IMR-90 (cell line): ENCODE measurements at regions not wholly inside any gene's neighbourhood (a gene's known extent, or its start where the extent isn't known, plus 50 kb on each side); places are given as distances from the start of the nearest gene placed in this dataset.
A peak's percentile ranks its signal among the peaks of the same experiment; 100 is the strongest.

Source experiments
- ATAC-seq: fragments of 200-7000 bp; cut with Tn5 transposase; 2 replicates; pipeline ENCODE4 v1.9.1; 2020; ENCODE audit warnings: low read depth, mild to moderate bottlenecking, moderate library complexity
- BruUV-seq: library from RNA; stranded (reverse); fragments of 400-500 nt; replicated peaks from 2 replicates; lab custom pipeline; 2021; lab: Mats Ljungman, UMichigan
- CTCF ChIA-PET: fragments of 300-600 bp; formaldehyde crosslinking; extraction: SDS; loops from one replicate; lab custom pipeline; 2021; ENCODE audit warnings: antibody characterized with exemption; lab: Yijun Ruan, JAX
- POLR2A ChIA-PET: fragments of 300-600 bp; sonication (Branson Sonifier 250); formaldehyde crosslinking; loops from one replicate; lab custom pipeline; 2022; ENCODE audit warnings: antibody characterized with exemption; ENCODE audit not compliant: unreplicated experiment; lab: Charles Lee
- DNase-seq: peaks from one replicate; pipeline ENCODE4 v3.0.0; 2013
- H2AFZ ChIP-seq: replicated peaks from 2 replicates; pipeline ENCODE3; 2013; ENCODE audit warnings: low read length, mild to moderate bottlenecking; ENCODE audit not compliant: poor library complexity
- H2AK5ac ChIP-seq: 2 replicates; pipeline ENCODE4 v1.6.1; 2013; ENCODE audit warnings: low read depth, low read length, inconsistent platforms
- H2AK9ac ChIP-seq: replicated peaks from 2 replicates; pipeline ENCODE3; 2013; ENCODE audit warnings: mild to moderate bottlenecking, low read depth, low read length, moderate library complexity; ENCODE audit not compliant: poor library complexity
- H2BK120ac ChIP-seq: 2 replicates; pipeline ENCODE4 v1.6.1; 2013; ENCODE audit warnings: low read depth, low read length, inconsistent platforms
- H2BK15ac ChIP-seq: 3 replicates; pipeline ENCODE4 v1.6.1; 2013; ENCODE audit warnings: low read depth, low read length, inconsistent platforms
- H2BK20ac ChIP-seq: 2 replicates; pipeline ENCODE4 v1.6.1; 2013; ENCODE audit warnings: low read depth, mild to moderate bottlenecking, inconsistent platforms, low read length, moderate library complexity
- H2BK5ac ChIP-seq: 2 replicates; pipeline ENCODE4 v1.6.1; 2013; ENCODE audit warnings: mild to moderate bottlenecking, low read depth, low read length, inconsistent platforms; ENCODE audit not compliant: poor library complexity, severe bottlenecking
- H3K14ac ChIP-seq: replicated peaks from 2 replicates; pipeline ENCODE4 v1.6.1; 2013; ENCODE audit warnings: low read depth, low read length, inconsistent platforms
- H3K18ac ChIP-seq: 2 replicates; pipeline ENCODE4 v1.6.1; 2013; ENCODE audit warnings: low read depth, low read length, control low read depth
- H3K23ac ChIP-seq: 2 replicates; pipeline ENCODE4 v1.6.1; 2013; ENCODE audit warnings: low read depth, low read length, inconsistent platforms
- H3K27ac ChIP-seq: 2 replicates; pipeline ENCODE4 v1.5.1; 2013; ENCODE audit warnings: mild to moderate bottlenecking, control low read depth, low read length; ENCODE audit not compliant: insufficient read depth
- H3K27me3 ChIP-seq: 2 replicates; pipeline ENCODE4 v1.6.1; 2013; ENCODE audit warnings: low read length; ENCODE audit not compliant: control insufficient read depth, insufficient read depth
- H3K36me3 ChIP-seq: 2 replicates; pipeline ENCODE4 v1.6.1; 2013; ENCODE audit warnings: low read length, mixed read lengths; ENCODE audit not compliant: control insufficient read depth, insufficient read depth
- H3K4ac ChIP-seq: 2 replicates; pipeline ENCODE4 v1.6.1; 2013; ENCODE audit warnings: low read depth, low read length, inconsistent platforms
- H3K4me1 ChIP-seq: 2 replicates; pipeline ENCODE4 v1.6.1; 2013; ENCODE audit warnings: low read length, mixed read lengths; ENCODE audit not compliant: control insufficient read depth, insufficient read depth
- H3K4me2 ChIP-seq: 2 replicates; pipeline ENCODE4 v1.6.1; 2013; ENCODE audit warnings: low read depth, mild to moderate bottlenecking, control low read depth, low read length, moderate library complexity
- H3K4me3 ChIP-seq: 2 replicates; pipeline ENCODE4 v1.5.1; 2013; ENCODE audit warnings: low read depth, mild to moderate bottlenecking, control low read depth, low read length, moderate library complexity; ENCODE audit not compliant: insufficient read depth
- H3K56ac ChIP-seq: 2 replicates; pipeline ENCODE4 v1.6.1; 2013; ENCODE audit warnings: low read length, inconsistent platforms; ENCODE audit not compliant: insufficient read depth; ENCODE audit errors: extremely low read depth
- H3K79me1 ChIP-seq, 2 experiments: 2 replicates each; pipeline ENCODE4 v1.6.1; 2013; ENCODE audit warnings: low read length in 2 of 2, inconsistent platforms in 1 of 2, low read depth in 1 of 2
- H3K9ac ChIP-seq: 2 replicates; pipeline ENCODE4 v1.6.1; 2013; ENCODE audit warnings: low read depth, low read length, control low read depth
- H3K9me1 ChIP-seq: 2 replicates; pipeline ENCODE4 v1.6.1; 2013; ENCODE audit warnings: low read length, inconsistent platforms; ENCODE audit not compliant: insufficient read depth
- H3K9me3 ChIP-seq: 2 replicates; pipeline ENCODE4 v1.6.1; 2013; ENCODE audit warnings: low read length; ENCODE audit not compliant: control insufficient read depth, insufficient read depth
- H4K20me1 ChIP-seq: 2 replicates; pipeline ENCODE4 v1.6.1; 2013; ENCODE audit warnings: low read length, inconsistent platforms; ENCODE audit not compliant: insufficient read depth
- H4K5ac ChIP-seq: 2 replicates; pipeline ENCODE4 v1.6.1; 2013; ENCODE audit warnings: mild to moderate bottlenecking, low read depth, low read length, control low read depth
- H4K8ac ChIP-seq, 2 experiments: 2 replicates each; pipeline ENCODE4 v1.6.1; 2013; ENCODE audit warnings: low read depth in 2 of 2, low read length in 2 of 2, control low read depth in 1 of 2, inconsistent platforms in 1 of 2
- H4K91ac ChIP-seq: 2 replicates; pipeline ENCODE4 v1.6.1; 2013; ENCODE audit warnings: low read depth, low read length, inconsistent platforms; ENCODE audit not compliant: insufficient read depth
- POLR2A ChIP-seq: IDR thresholded peaks from 2 replicates; pipeline ENCODE4 v1.6.1; 2012; ENCODE audit warnings: mild to moderate bottlenecking, low read depth, low read length
- WGBS, 2 experiments: methylation state at CpG; one replicate each; pipeline versions ENCODE4 v1.1.5 to v1.1.7; 2013; ENCODE audit warnings: missing lambda C conversion rate in 2 of 2; ENCODE audit not compliant: insufficient read length in 1 of 2; ENCODE audit errors: extremely low coverage in 2 of 2; 5-methylcytosine and 5-hydroxymethylcytosine counted together
- dilution Hi-C: fragments of 300-500 bp; cut with HindIII; formaldehyde crosslinking; loops from one replicate; pipeline ENCODE4 v1.14.3; 2018; ENCODE audit warnings: low sequenced_read_pairs; ENCODE audit not compliant: unreplicated experiment
- in situ Hi-C: fragments of 300-500 bp; cut with MboI; formaldehyde crosslinking; loops from 3 replicates; pipeline ENCODE4 v1.14.3; 2019; ENCODE audit warnings: low sequenced_read_pairs, inconsistent platforms, mixed read lengths
- intact Hi-C: fragments of 100-400 bp; cut with micrococcal nuclease; formaldehyde crosslinking; loops from 2 replicates; pipeline ENCODE4 v1.10.0; 2022
- TF ChIP-seq, protein P1 (sequence below): fragments of 150-350 bp; IDR thresholded peaks from 2 replicates; pipeline ENCODE4 v1.6.1; 2017; ENCODE audit warnings: mild to moderate bottlenecking, antibody characterized with exemption, low read length, low read depth

DNA sequence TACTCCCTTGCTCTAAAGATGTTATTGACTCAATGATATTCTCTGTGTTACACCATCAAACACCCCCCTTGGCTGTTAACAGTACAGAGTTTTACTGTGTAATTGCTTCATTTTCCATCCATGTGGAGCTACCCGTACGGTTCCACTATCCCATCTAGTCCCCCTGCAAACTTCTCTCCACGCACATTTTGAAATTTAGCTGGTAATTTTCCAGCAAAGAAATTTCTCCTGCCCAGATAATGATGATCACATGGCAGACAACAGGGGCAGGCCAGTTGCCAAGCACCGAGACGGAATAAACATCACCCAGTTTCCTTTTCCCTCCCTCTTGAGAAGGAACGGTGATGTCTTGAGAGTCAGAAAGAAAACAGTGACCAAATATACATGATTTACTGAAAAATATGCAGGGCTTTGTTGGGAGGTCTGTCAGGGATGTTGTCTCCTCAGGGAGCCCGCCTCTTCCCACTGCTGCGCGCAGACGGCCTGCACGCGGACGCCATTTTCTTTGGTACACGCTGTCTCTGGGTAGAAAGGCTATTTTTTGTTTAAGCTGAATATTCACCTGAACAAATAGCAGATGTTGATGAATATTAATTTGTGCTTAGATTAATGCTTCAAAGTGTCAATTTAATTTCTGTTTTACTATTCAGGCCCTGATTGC lies 109.9 kb downstream of the OLFM4 start:
- Histone ChIP-seq H3K9ac (no peak overlapping the region; the same call in 1 of the 2 replicates), H2BK20ac (peak overlapping the region; percentile 84; the same call in 1 of the 2 replicates), H2BK5ac (peak overlapping the region; percentile 86), H3K27ac (peak overlapping the region; percentile 61), H4K91ac (peak overlapping the region; percentile 68), H4K20me1 (no peaks in the 10 kb centered on the region), H3K4me1 (0 out of 2 replicates have a peak, but pooled peaks cover 4% of the 10 kb centered on the region), H3K36me3 (no peaks in the 10 kb centered on the region), H2BK15ac (no peak overlapping the region), H2BK120ac (peak overlapping the region; percentile 86), H3K23ac (peak overlapping the region; percentile 60; the same call in 1 of the 2 replicates), H3K27me3 (no peaks in the 10 kb centered on the region), H2AK5ac (no peak overlapping the region), H3K79me1 (no peaks in the 10 kb centered on the region), H3K56ac (peak overlapping the region; percentile 60), H2AK9ac (no peak overlapping the region), H3K9me3 (peaks cover 2% of the 10 kb centered on the region; the same call in 1 of the 2 replicates), H3K4me2 (peak overlapping the region; percentile 62; the same call in 1 of the 2 replicates), H3K9me1 (no peaks in the 10 kb centered on the region), H4K5ac (peak overlapping the region; percentile 39; the same call in 1 of the 2 replicates), H4K8ac (peak overlapping the region; percentile 57 to 86; a peak in 3 of 4 replicates), H3K18ac (peak overlapping the region; percentile 35), H2AFZ (peak overlapping the region; percentile 68), H3K14ac (peak overlapping the region; percentile 50; the same call in 1 of the 2 replicates), H3K4ac (peak overlapping the region; percentile 87), H3K4me3 (no peak overlapping the region)
- peak; percentile 35; the same call in 1 of the 2 replicates for ATAC-seq
- intact Hi-C loops (no loop called here), dilution Hi-C loops (no loop called here), in situ Hi-C loops (loop anchor here (25.0 kb wide), 1 partner anchor 526 kb away; no protein-coding TSS in a partner anchor)
- BruUV-seq: no TSS peak
- DNase-seq: peak; percentile 35
- POLR2A ChIA-PET: no interaction called here
- no peak for TF ChIP-seq POLR2A
- TF ChIP-seq, protein P1, sequence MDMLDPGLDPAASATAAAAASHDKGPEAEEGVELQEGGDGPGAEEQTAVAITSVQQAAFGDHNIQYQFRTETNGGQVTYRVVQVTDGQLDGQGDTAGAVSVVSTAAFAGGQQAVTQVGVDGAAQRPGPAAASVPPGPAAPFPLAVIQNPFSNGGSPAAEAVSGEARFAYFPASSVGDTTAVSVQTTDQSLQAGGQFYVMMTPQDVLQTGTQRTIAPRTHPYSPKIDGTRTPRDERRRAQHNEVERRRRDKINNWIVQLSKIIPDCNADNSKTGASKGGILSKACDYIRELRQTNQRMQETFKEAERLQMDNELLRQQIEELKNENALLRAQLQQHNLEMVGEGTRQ: peak; percentile 18; the same call in 1 of the 2 replicates
- CTCF ChIA-PET: interaction anchor here (1.6 kb wide), 1 partner anchor 13 kb away, joined by 6 read pairs; no protein-coding TSS in a partner anchor
- WGBS, 2 experiments: no CpG with 5 or more reads among the region's 14 CpGs
